ENCODE measurements at regions not wholly inside any gene's neighbourhood (a gene's known extent, or its start where the extent isn't known, plus 50 kb on each side); places are given as distances from the start of the nearest gene placed in this dataset.

DNA sequence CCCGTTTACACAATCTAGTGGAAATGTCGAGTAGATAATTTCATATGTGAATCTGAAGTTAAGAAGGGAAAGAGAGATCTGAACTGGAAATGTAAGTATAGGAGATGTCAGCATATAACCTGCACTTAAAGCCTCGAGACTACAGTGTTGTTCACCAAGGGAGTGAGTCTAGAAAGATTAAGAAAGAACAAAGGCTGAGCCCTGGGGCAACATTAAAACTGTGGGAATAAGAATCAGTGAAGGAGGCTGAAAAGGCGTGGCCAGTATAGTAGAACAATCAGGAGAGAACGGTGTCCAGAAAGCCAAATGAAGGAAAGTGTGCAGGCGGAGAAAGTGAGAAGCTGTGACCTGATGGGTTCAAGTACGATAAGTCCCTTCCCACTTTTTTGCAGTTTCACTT is 118.8 kb upstream of the TENM3 start:
- no peak for DNase-seq

- DNase-seq: no peak
Measured at GRCh38 chr4:182126096-182126495, 117.1 kb upstream of the TENM3 start.

GRCh38 chr4:182126603-182127002 is 116.6 kb upstream of the TENM3 start:
- no peak for DNase-seq

- no peak for DNase-seq
Measured at GRCh38 chr4:182133033-182133432, 110.2 kb upstream of the TENM3 start.

GRCh38 chr4:182134261-182134660 is 108.9 kb upstream of the TENM3 start:
- no peak for DNase-seq

DNA sequence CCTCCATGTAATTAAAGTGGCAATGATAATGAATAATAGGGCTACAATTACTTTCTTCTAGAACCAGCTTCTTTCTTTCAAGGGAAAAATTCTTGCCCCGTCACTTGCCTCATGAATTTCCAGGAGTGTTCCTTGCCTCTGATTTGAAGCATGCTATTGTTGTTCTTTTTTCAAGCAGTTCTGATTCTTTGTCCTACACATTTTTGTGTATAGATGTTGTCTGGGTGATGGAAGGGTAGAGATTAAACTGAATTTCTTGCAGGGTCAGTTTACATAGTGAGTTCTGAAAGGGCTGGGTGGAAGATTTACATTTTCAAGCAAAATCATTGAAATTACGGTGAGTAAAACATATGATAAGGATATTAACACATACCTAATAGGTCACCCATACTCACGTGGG is 107.0 kb upstream of the TENM3 start:
- DNase-seq: no peak

DNA sequence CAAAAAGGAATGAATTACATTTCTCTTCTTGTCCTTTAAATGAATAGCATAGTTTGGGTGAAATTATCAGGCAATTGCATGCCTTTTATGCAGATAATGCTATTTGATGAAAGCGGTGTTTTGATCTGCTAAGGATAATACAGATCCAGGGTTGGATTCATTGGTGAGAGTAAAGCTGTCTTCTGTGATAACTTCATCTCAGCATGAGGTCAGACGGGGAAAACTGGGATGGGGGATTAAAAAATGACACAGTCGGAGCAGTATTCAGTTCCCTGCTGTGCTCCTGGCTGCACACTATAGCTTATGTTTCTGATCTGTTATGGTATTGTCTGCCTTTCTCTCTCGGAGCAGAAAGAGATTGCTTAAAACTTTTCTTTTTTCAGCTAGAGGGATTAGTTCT is 105.9 kb upstream of the TENM3 start:
- DNase-seq: peak; percentile 84

DNA sequence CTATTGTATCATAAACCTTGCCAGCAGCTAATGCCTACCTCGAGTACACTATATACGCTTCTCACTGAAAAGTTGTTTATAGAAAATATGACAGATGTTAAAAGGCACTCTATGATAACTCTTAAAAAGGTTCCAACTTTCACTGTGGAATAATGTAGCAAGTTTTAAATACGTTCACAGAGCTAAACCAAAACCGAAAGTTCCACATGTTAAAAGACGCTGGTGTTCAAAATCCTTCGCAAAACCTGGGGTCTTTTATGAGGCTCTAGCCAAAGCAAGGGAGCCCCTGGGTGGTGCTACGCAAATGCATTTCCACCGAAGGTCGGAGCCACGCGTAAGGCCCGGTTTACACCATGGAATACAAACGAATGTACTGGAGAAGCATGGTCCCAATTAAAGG is 103.7 kb upstream of the TENM3 start:
- peak; percentile 42 for DNase-seq

DNA sequence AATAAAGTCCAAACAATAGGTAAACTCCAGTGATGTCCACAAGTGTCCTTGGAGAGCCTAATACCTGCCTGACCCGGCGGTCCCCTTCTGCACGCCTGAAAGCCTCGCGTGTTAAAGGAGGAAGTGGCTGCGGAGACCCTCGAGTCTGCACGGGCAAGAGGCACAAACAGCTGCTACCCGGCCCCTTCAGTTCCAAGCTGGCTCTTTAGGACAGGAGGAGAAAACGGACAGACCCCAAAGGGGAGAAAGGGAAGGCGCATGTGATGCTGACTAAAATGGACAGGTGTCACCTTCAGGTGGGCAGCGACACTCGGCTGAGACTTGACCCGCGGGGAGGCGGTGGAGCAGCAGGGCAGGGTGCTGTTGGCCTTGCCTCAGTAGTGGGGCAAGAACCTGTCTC is 102.7 kb upstream of the TENM3 start:
- DNase-seq: peak; percentile 69

DNA sequence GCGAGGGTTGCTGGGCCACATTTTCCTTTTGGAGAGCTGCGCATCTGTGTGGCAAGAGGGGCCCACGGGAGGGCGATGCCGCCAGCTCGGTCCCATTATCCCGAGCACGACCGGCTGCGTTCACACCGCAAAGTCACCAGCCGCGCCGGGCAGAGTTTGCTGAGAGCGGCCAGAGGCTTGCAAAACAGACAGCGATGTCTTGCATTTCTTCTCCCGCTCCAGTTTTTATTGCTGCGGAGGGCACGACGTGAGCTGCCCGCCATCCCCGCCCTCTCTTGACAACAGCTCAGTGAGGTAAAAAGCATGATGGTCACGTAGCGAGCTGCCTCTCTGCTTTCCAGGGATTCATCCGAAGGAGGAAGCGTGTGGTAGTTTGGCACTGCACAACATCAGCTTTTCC is 102.1 kb upstream of the TENM3 start:
- peak; percentile 86 for DNase-seq

GRCh38 chr4:182142176-182143085 is 100.8 kb upstream of the TENM3 start:
- peak; percentile 83 for DNase-seq

- DNase-seq: peak; percentile 73
Measured at GRCh38 chr4:182143086-182143821, 99.9 kb upstream of the TENM3 start.

- peak; percentile 94 for DNase-seq
Measured at GRCh38 chr4:182143822-182144625, 99.2 kb upstream of the TENM3 start.

DNA sequence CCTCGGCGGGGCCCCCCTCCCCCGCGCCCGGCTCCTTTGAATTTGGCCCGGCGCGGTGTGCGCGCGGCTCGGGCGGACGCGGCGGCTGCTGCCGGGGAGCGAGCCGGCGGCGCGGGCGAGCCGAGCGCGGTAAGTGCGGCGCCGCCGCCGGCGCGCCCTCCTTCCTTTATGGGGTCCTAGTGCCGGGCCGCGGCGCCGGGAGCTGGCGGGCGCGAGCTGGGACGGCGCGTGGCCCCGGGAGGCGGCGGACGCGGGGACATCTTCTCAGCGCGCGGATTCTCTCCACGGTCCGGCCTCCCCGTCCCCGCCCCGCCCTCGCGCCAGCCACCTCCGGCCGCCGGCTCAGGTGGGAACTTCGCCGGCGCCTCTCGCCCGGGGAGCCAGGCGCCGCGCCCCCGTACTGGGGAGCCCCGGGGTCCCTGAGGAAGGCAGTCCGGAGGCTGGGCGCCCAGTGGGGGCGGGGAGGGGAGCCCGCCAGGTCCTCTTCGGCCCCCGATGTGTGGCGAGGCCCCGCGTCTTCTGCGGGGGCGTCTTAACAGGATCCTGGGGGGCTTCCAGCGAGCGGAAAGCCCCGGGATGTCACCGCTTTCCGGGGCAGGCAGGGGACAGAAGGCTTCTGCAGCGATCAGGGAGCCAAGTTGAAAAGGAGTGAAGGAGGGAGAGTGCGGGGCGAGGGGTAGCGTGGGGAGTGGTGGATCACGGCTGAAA is 98.4 kb upstream of the TENM3 start:
- no peak for DNase-seq

GRCh38 chr4:182145334-182145905 is 97.8 kb upstream of the TENM3 start:
- peak; percentile 77 for DNase-seq

DNA sequence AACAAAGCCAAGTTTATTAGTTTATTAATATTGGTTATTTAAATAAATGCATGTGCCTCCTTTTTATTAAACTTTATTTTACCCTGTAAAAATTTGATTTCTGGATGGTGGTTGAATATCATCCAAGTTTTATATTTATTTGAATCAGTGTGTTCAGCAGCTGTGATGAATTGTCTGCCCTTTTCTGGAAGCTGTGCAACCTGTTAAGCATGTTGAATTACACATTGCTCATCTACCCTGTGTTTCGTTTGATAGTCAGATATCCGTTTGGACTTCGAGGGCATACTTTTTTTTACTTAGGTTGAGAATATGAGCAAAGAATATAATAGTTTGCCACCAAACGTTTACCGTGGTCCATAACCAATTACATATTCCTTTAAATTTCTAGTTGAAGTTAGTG is 95.8 kb upstream of the TENM3 start:
- peak; percentile 48 for DNase-seq

DNA sequence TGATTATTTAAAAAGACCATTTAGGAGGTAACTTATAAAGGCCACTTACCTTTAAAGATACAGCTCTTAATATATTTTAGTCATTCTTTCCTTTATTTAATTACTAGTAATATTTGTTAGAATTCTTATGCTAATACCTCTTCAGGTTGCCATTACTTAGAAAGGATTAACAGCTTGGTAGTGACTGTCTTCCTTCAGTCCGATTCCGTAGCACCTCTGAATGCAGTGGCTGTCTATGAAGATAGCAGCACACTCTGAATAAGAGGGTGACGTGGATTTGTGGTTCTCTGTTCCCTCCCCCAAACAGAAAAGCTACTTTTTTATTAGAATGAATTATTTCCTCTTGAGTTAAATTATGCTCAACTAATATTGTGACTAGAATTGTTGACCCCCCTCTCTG is 92.6 kb upstream of the TENM3 start:
- peak; percentile 51 for DNase-seq

- peak; percentile 21 for DNase-seq
Measured at GRCh38 chr4:182155806-182156205, 87.4 kb upstream of the TENM3 start.

GRCh38 chr4:182163180-182163579 is 80.0 kb upstream of the TENM3 start:
- no peak for DNase-seq

DNA sequence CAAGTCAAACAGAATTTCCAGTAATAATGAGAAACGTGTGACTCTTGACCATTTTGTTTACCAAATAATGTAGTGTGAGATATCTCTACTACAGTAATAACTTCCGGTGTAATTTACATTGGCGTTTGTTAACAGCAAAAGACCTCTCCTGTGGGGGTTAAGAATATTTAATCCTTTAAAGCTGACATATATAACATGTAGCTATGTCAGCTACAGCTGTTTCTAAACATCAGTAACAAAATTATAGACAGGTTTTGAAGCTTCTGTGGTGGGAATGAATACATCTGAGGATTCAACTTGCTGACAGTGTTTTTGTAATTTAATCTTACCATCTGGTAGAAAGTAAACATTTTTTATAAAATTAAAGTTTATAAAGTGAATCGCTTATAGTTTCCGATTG is 73.6 kb upstream of the TENM3 start:
- DNase-seq: no peak

- no peak for DNase-seq
Measured at GRCh38 chr4:182169987-182170386, 73.2 kb upstream of the TENM3 start.

DNA sequence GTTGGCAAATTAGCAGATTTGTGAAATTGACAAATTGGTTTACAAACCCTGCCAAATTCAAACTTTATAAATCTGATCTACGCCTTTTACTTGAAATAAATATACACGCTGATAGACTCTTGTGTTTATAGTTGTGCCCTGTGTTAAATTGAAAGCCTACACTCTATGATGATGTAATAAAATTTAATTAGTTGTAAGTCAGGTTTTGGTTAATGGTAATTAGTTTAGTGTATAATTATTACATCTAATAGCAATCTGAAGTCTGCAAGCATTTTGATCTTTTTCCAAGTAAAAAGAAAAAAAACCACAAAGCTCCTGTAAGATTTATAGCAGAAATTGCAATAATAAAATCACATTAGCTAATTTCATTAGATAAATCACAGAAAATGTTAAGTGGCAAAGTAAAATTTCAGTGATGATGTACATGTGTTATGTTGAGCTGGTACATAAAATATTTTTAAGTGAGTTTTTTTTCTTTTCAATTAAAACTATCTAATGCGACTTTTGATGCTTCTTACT is 72.7 kb upstream of the TENM3 start:
- no peak for DNase-seq
